GM21619 (cell line): ENCODE measurements at regions not wholly inside any gene's neighbourhood (a gene's known extent, or its start where the extent isn't known, plus 50 kb on each side); places are given as distances from the start of the nearest gene placed in this dataset.

Experiments
- ATAC-seq: cut with Tn5 transposase; IDR thresholded peaks from one replicate; pipeline ENCODE4 v1.9.1; 2021; ENCODE audit not compliant: unreplicated experiment

- ATAC-seq, result no peak
These were observed 194.8 kb upstream of the IL12B start for GRCh38 chr5:159525117-159525516.

DNA sequence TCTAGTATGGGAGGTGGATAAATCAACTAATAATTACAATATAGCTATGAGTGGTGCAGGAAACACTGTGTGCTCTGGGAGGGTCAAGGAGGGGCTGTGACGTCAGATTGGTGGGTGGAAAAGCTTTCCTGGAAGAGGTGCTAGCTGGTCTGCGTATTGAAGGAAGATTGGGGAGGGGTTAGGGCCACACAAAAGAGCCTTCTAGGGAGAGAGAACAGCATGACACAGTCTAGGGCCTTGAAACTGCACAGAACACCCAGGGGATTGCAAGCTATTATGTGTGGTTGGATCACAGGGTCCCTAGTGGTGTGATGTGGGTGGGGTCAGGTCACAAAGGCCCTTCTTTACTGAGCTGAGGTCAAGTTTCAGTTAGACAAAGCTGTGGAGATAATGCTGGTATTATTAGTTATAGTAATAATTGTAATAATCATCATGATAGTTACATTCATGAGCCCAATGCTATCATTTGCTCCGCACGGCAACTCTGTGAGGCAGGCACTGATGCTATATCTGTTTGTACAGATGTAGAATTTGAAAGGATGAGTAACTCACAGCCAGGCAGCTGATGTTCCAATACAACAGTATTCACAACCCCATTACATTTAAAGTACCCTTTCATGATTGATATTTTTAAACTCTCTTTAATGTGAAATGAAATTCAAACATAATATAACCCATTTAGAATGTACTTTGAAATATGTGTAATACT lies 197.4 kb upstream of the IL12B start:
- ATAC-seq, result no peak

DNA sequence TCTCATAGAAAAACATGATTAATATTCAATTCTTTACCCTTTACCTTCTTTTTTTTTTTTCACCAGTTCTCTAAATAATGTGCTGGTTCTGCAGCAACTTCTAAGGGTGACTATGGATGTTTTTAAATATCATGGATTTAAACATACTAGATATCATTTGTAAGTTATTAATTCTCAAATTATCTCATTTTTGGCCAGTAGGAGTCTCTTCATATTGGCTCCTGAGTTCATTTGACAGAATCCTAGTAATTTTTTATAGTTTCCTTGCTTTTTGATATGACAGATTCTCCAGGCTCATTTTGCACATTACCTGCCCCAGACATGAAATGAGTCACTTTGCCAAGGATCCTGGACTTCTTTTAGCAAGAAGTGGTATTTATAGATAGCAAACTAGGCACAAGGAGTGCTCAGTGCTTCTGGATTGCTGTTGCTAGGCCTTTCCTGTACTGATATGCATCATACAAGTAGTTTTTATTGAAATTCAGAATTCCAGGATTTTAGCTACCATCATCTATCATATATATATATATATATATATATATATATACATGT lies 201.3 kb upstream of the IL12B start:
- no peak for ATAC-seq

DNA sequence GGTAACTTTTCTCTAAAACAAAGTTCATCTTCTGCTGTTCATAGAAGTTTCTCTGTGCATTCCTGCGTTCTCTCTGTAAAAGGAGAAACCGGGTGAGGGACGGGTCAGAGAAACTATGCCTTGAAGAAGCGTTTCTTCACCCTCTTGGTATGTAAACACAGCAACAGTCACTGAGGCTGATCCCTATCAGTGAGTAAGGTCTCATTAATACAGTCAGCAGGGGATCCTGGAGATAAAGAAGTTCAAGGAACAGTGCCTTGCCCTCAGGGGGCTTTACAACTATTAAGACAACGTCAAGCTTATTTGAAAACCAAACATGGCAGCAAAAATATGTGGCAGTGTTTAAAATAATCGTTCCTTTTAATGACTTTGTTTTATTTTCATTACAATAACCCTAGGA lies 202.9 kb upstream of the IL12B start:
- no peak for ATAC-seq

- no peak for ATAC-seq
These were observed 205.9 kb upstream of the IL12B start for GRCh38 chr5:159536166-159536565.

DNA sequence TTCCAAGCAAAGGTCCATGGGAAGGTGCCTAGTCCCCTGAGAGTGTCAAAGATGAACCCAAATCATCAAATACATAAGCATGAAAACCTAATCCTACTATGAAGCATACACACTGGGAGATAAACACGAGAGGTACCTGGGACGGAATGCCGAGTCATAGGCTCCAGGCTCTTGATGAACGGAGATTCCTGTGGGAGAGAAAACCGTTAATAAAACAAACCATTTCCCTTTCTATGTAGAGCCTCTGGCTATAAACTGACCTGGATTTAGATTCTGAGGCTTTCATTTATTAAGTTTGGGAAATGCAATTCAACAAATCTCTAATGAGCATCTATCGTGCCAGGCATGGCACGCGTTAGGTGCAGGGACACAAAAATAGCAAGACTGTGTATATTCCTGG lies 206.4 kb upstream of the IL12B start:
- ATAC-seq, result no peak

DNA sequence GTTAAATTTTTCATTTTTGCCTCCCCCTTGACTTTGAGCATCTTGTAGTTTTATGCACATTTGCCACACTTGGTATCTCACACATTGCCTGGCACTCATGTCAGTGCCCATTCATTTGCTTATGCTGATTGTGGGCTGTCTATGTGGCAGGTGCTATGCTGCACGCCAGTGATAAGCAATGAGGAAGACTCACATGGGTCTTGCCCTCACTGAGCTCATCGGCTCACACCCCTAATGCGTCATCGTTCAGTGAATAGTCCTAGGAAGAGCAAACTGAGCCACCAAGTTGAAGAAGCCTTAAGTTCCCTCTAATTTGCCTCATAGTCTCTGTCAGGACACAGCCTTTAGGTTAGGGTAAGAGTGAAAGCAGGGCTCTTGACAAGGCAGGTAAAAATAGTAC lies 209.4 kb upstream of the IL12B start:
- no peak for ATAC-seq

- no peak for ATAC-seq
These were observed 213.0 kb upstream of the IL12B start for GRCh38 chr5:159543326-159543725.

DNA sequence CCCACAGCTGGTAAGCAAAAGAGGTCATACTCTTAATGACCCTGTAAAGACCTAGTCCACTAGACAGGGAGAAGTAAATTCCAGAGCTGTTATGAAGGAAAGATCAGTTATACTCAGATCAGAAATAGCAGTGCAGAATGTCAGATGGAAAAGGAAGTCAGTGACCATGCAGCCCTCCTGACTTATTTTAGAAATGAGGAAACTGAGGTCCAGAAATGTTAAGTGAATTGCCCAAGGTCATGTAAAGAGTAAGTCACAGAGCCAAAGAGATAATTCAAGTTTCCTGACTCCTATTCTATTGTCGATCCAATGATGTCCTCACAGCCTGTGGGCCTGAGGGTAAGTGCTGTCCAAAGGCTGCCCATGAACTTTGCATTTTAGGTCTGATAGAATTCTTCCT lies 214.9 kb upstream of the IL12B start:
- ATAC-seq, result no peak

DNA sequence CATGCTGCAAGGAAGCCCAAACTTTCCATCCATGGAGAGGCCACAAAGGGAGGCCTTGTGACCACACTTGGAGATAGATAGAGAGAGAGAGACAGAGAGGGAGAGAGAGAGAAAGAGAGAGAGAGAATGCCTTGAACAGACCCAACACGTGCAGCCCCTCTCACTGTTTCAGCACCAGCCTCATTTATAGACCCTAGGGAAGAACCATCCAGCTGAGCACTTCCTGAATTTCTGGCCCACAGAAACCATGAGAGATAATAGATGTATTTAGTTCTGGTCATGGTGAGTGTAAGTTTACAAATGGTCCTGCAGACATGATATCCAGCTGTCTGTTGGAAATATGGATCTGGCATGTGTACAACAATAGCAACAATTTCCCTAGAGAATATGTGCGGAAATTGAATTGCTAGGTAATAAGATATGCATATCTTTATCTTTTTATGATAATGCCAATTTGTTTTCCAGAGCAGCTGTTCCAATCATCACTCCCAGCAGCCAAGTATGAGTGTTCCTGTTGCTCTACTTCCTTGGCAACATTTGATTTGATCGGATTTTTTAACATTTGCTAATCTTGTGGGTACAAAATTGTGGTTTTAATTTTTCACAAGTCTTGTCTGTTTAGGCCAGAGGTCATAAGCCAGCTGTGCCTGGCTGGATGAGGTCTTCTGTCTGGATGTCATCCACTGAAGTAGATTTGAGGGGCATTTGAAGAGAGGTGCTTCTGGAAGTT lies 217.3 kb upstream of the IL12B start:
- no peak for ATAC-seq

DNA sequence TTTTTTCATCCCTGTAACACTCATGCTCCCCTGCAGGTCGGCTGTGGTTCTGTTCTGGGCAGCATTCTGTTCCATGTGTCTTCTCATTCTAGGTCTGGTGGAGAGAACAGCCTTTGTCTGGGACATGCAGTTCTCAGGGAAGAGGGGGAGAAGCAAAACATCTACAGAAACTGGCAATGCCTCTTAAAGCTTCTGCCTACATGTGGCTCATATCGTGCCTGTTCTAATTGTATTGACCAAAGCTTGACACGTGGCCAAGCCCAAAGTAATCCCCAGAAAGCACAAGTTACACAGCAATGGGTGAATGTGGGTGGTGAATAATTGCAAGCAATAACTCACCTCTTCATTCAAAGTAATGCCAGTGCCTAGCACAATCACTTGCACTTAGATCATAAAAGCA lies 218.2 kb upstream of the IL12B start:
- ATAC-seq, result no peak

DNA sequence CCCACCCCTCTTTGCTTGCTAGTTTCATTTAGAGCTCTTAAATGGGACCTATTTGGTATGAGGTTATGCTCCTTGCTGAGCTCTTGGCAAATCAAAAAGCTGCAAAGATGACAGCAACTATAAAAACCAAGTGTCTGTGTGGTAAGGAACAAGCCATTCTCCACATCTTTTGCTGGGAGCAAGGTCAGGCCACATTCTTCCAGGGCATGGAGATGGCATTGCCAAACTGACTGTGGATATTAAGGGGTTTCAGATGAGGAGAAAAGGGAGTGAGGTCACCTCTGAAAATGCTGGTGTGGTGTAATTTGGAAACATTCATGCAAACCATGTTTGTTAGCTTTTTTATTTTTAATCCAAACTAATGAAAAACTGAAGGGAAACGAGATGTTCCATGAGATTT lies 218.8 kb upstream of the IL12B start:
- ATAC-seq, result no peak

- no peak for ATAC-seq
These were observed 220.7 kb upstream of the IL12B start for GRCh38 chr5:159550951-159551350.

DNA sequence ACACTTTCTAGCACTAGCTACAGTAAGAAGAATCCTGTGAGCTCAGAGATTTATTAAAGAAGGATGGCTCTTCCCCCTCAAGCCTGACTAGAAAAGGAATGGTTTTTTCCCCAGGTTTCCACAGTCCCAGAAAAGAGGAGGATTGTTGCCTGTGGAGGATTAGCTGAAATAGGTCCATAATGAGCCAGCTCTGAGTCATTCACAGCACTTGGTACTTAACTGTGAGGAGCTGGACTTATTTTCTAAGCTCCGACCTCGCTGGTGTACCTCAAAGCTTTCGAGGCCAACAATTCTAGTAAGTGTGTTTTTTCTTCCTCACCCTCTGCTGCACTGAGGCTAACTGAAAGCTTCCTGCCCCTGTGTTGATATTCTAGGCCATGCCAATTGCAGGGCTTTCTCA lies 222.5 kb upstream of the IL12B start:
- no peak for ATAC-seq

DNA sequence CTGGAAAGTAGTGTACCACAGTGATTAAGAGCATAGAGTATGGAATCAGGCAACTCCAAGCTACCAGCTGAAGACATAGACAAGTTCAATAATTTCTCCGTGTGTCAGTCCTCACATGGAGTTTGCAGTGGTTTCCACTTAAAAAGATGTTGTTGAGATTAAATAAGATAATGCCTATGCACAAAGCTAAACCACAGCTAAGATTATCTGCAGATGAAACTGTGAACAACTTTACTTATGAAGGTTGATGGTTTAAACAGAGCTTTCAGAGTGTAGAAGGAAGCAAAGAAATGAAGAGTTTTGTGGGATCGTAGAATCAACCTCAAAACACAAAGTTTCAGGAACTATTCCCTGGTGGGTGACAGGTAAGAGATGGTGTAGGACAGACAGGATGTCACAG lies 223.5 kb upstream of the IL12B start:
- ATAC-seq, result no peak

- ATAC-seq, result no peak
These were observed 224.8 kb upstream of the IL12B start for GRCh38 chr5:159555084-159555483.

DNA sequence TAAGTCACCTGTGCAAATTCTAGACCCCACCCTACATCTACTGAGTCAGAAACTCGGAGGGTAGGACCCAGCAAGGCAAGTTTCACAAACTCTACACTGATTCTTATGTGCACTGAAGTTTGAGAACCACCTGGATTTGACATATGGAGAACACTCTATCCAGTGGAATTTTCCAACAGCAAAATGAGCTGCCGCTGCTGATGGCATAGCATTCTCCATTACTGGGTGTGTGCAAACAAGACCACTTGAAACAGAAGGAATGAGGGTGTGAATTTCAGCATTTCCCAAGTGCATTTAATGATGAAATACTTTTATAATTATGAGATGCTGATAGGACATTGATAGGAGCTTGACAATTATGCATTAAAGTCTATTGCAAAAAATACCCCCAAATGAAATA lies 229.1 kb upstream of the IL12B start:
- no peak for ATAC-seq

DNA sequence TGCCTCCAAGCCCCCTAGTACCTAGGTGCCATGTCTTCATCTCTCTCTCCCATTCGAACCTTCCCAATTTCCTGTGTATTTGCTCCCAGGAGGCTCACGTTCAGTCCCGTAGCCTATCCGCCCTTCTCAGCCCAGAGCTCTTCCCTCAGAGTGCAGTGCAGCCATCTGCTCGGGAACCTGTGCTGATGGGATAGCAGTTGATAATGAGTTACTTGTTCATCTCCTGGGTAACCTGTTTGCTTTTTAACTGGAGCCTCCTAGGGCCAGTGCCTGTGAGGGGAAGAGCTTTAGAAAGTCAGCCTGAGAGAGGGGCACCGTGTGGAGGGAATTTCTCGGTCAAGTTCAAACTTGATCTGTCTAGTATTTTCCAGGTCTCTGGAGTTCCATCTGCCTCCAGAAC lies 229.8 kb upstream of the IL12B start:
- ATAC-seq, result no peak

DNA sequence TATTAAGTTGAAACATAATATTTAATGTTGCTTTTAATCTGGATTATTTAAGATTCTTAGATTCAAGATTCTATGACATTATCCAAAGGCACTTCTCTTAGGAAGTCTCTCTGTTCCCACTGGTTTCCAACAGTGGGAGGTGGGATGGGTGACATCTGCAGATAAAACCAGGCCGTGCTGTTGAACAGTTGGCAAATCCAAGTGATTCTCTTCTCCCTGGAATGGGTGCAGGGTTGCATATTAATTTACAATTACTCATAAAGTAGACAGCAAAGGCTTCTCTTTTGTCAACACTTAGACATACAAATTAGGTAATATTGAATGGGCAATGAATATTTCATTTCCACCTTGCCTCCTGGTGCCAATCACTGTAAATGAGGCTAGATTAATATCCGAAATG lies 233.7 kb upstream of the IL12B start:
- ATAC-seq, result no peak

DNA sequence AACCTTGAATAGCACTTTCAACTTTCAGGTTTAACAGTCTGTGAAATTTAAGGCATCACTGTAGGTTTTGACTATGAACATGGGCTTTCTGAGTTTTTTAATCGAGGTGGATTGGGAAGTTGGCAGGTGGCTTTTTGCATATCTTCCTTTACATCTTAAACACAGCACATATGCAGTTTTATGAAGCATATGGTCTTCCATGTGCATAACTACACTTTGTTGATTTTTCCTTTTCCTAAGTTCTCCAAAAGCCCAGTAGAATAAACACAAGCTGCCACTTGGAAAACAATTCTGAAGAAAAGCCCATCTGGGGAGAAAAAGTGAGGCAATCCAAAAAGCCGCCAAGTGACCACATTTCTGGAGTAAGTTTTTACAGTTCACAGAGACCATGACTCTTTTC lies 236.5 kb upstream of the IL12B start:
- ATAC-seq, result no peak

- no peak for ATAC-seq
These were observed 237.2 kb upstream of the IL12B start for GRCh38 chr5:159567461-159567860.

DNA sequence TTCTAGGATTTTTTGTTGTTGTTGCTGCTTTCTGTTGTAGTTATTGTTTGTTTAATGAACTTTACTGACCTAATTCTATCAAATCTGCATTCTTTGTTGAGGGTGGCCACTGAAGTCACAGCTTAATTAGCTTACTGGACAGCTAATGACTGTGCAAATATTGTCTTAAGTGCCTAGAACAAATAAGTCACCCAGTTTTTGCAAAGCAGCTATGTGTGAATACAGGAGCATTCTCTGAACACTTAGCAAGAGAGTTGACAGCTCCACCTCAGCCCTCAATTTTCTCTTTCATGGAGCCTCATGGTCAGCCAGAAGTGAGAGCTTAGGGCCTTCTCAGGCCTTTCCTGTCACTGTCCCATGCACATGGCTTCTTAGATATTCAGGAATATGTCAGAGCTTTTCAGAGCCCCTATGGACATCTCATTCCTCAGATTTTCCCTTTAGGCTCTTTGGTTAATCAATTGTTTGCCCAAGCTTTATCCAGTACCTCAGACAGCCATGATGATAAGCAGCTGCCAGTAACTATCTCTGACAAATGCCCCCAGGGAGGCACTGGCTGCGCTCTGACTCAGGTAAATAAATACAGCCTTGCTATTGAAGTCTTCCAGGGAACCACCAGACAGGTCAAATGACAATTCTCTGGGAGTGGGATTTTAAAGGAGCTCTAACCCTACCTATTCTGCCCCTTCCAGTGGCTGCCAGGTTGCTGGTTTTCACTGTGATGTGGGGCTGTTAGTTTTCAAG lies 241.4 kb upstream of the IL12B start:
- ATAC-seq, result no peak
